Bronchial epithelial cell (primary cell): ENCODE measurements at regions not wholly inside any gene's neighbourhood (a gene's known extent, or its start where the extent isn't known, plus 50 kb on each side); places are given as distances from the start of the nearest gene placed in this dataset.
"Not testable (repeated sequence)": the region's sequence is repeated elsewhere in the genome, so short reads cannot be mapped to it uniquely, and the experiment has no call there.

ENCODE experiments used
- DNase-seq: peaks from one replicate; pipeline ENCODE4 v3.0.0-alpha.2; 2010; ENCODE audit warnings: low read depth
- FAIRE-seq: peaks from 2 replicates; lab custom pipeline; 2011; peaks lifted over from hg19 to GRCh38; lab: Jason Lieb, UNC
- H3K27me3 ChIP-seq: 2 replicates; pipeline ENCODE4 v1.5.1; 2011; ENCODE audit warnings: low read length; ENCODE audit not compliant: control insufficient read depth, insufficient read depth
- H3K36me3 ChIP-seq: 2 replicates; pipeline ENCODE4 v1.5.1; 2011; ENCODE audit warnings: low read length; ENCODE audit not compliant: control insufficient read depth, insufficient read depth
- H3K4me3 ChIP-seq: 2 replicates; pipeline ENCODE4 v1.5.1; 2011; ENCODE audit warnings: mild to moderate bottlenecking, low read depth, low read length, control low read depth
- CTCF ChIP-seq: IDR thresholded peaks from 2 replicates; pipeline ENCODE4 v1.5.1; 2011; ENCODE audit warnings: mild to moderate bottlenecking, moderate library complexity, low read length, control low read depth, inconsistent platforms; ENCODE audit not compliant: insufficient read depth, severe bottlenecking

GRCh38 chr4:3872834-3873313 is 106.7 kb downstream of the ADRA2C start:
- peak; percentile 77 for FAIRE-seq
- no peak for TF ChIP-seq CTCF
- H3K27me3 ChIP-seq = peaks cover 7% of the 10 kb centered on the region
- no peak for DNase-seq
- H3K36me3 ChIP-seq = no peaks in the 10 kb centered on the region
- no peak overlapping the region for H3K4me3 ChIP-seq

GRCh38 chr4:3873408-3874027 is 107.3 kb downstream of the ADRA2C start:
- no peak overlapping the region for H3K4me3 ChIP-seq
- DNase-seq (no peak), FAIRE-seq (no peak)
- H3K27me3 ChIP-seq = peaks cover 7% of the 10 kb centered on the region
- TF ChIP-seq CTCF = no peak
- H3K36me3 ChIP-seq = no peaks in the 10 kb centered on the region

DNA sequence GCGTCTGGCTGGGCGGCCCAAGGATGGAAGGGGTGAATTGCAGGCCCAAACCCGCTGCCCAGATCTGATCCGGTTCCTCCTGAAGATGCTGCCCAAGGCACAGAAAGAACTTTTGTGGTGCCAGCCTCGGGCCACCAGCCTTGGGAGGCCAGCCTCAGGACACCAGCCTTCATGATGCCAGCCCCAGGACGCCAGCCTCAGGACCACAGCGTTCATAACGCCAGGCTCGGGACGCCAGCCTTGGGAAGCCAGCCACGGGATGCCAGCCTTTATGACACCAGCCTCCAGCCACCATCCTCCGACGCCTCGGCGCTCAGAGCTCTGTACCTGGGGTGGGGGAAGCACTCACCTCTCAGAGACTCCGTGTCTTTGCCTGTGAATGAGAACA is 107.8 kb downstream of the ADRA2C start:
- no peak for TF ChIP-seq CTCF
- DNase-seq = no peak
- no peak overlapping the region for H3K4me3 ChIP-seq
- no peaks in the 10 kb centered on the region for H3K36me3 ChIP-seq
- peaks cover 7% of the 10 kb centered on the region for H3K27me3 ChIP-seq
- no peak for FAIRE-seq

- Histone ChIP-seq H3K36me3 (no peaks in the 10 kb centered on the region), H3K4me3 (no peak overlapping the region), H3K27me3 (peaks cover 12% of the 10 kb centered on the region)
- TF ChIP-seq CTCF = no peak
- no peak for DNase-seq
- FAIRE-seq = peak; percentile 91
These were observed 108.4 kb downstream of the ADRA2C start for GRCh38 chr4:3874525-3875110.

- TF ChIP-seq CTCF = no peak
- H3K4me3 ChIP-seq = no peak overlapping the region
- peaks cover 17% of the 10 kb centered on the region for H3K27me3 ChIP-seq
- FAIRE-seq (no peak), DNase-seq (no peak)
- H3K36me3 ChIP-seq = no peaks in the 10 kb centered on the region
These were observed 109.3 kb downstream of the ADRA2C start for GRCh38 chr4:3875466-3875865.

DNA sequence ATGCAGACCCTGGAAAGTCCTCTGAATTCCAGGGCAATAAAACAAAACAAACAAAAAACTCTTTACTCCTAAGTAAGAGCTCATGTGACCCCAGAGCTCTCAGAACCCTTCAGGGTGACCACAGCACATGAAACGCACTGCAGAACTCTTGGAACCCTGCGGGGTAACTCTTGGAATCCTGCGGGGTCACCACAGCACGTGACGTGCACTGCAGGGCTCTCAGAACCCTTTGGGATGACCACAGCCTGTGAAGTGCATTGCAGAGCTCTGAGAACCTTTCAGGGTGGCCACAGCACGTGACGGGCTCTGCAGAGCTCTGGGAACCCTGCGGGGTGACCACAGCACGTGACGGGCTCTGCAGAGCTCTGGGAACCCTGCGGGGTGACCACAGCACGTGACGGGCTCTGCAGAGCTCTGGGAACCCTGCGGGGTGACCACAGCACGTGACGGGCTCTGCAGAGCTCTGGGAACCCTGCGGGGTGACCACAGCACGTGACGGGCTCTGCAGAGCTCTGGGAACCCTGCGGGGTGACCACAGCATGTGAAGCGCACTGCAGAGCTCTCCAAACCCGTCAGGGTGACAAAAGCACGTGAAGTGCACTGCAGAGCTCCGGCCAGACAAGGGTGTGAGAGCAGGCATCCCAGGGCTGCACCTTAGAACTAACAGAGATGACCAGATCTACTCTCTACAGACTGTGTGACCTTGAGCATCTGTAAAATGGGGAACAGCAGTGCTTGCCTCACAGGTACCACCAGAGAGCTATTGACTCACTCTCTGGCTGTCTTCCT is 110.1 kb downstream of the ADRA2C start:
- H3K27me3 ChIP-seq = peaks cover 14% of the 10 kb centered on the region
- not testable (repeated sequence) for H3K4me3 ChIP-seq, FAIRE-seq, DNase-seq, H3K36me3 ChIP-seq
